Neutrophil (primary cell): ENCODE measurements at regions not wholly inside any gene's neighbourhood (a gene's known extent, or its start where the extent isn't known, plus 50 kb on each side); places are given as distances from the start of the nearest gene placed in this dataset.

ENCODE experiments used
- H3K27ac ChIP-seq: fragments of 200-600 bp; sonication (generic); 2 replicates; pipeline ENCODE4 v1.5.1; 2016; ENCODE audit warnings: mild to moderate bottlenecking, moderate library complexity
- H3K27me3 ChIP-seq: fragments of 200-600 bp; sonication (generic); 2 replicates; pipeline ENCODE4 v1.6.0; 2016; ENCODE audit warnings: mild to moderate bottlenecking
- H3K36me3 ChIP-seq: fragments of 200-600 bp; sonication (generic); 2 replicates; pipeline ENCODE4 v1.5.1; 2017
- H3K4me1 ChIP-seq, 2 experiments: fragments of 200-600 bp in 1 of 2; sonication (generic) in 1 of 2; 1 replicate in 1 of 2; 2 replicates in 1 of 2; pipeline versions ENCODE4 v1.5.1 to v1.6.1; 2013 to 2016; ENCODE audit warnings: low read depth in 1 of 2, low read length in 1 of 2, mild to moderate bottlenecking in 1 of 2, moderate library complexity in 1 of 2; ENCODE audit not compliant: control insufficient read depth in 1 of 2, insufficient read depth in 1 of 2
- H3K4me3 ChIP-seq, 2 experiments: fragments of 200-600 bp in 1 of 2; sonication (generic) in 1 of 2; 1 replicate in 1 of 2; 2 replicates in 1 of 2; pipeline ENCODE4 v1.5.1; 2013 to 2016; ENCODE audit warnings: low read depth in 1 of 2, low read length in 1 of 2, mild to moderate bottlenecking in 1 of 2, moderate library complexity in 1 of 2
- H3K9me3 ChIP-seq: fragments of 200-600 bp; sonication (generic); 2 replicates; pipeline ENCODE4 v1.5.1; 2016
- TF ChIP-seq, protein P1 (sequence below): fragments of 200-600 bp; sonication (generic); IDR thresholded peaks from 2 replicates; pipeline ENCODE4 v1.5.1; 2016; ENCODE audit warnings: antibody characterized with exemption

DNA sequence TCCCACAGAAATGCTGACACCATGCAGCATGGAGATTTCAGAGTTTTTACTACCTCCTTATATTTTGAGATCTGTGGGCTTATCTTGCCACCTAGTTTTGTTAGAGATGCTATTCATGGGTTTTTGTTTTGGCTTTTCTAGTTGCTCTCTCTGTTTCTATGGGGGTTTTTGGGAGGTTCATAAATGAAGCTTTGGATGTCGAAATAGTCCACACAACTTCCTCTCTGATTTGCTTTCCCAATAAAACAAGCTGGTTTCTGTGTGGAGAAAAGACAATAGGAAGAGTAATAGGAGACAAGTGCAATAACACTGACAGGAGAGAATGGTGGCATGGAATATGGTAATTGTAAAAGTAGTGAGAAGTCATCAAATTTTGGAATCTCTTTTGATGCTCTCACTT lies 106.8 kb upstream of the GPR149 start:
- H3K4me1 ChIP-seq: peaks cover 10 to 14% of the 10 kb centered on the region in 2 experiments

DNA sequence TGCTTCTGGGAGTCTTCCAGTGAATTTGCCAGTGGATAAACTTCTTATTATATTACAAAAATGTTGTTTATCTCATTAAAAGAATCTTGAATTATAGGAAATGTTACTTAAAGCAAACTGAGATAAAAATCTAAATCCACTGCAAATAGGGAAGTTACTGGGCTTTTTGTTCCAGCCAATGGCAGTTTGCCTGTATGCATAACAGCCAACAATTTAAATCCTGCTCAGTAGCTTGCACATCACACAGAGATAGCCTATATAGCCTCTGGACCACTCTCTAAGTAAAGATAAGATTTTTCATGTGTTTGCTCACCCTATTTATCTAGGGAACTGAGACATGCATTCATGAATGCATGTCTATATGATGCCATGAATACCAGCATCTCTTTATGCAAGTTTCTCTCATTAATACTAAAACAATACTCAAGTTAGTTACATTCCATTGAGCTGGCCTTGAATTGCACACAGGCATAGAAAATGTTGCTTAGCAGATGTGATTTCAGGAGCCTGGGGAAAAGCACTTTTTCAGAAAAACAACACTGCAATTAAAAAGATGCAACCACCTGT lies 92.1 kb upstream of the GPR149 start:
- TF ChIP-seq, protein P1, sequence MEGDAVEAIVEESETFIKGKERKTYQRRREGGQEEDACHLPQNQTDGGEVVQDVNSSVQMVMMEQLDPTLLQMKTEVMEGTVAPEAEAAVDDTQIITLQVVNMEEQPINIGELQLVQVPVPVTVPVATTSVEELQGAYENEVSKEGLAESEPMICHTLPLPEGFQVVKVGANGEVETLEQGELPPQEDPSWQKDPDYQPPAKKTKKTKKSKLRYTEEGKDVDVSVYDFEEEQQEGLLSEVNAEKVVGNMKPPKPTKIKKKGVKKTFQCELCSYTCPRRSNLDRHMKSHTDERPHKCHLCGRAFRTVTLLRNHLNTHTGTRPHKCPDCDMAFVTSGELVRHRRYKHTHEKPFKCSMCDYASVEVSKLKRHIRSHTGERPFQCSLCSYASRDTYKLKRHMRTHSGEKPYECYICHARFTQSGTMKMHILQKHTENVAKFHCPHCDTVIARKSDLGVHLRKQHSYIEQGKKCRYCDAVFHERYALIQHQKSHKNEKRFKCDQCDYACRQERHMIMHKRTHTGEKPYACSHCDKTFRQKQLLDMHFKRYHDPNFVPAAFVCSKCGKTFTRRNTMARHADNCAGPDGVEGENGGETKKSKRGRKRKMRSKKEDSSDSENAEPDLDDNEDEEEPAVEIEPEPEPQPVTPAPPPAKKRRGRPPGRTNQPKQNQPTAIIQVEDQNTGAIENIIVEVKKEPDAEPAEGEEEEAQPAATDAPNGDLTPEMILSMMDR: no peak
- H3K36me3 ChIP-seq: no peaks in the 10 kb centered on the region
- H3K9me3 ChIP-seq: no peaks in the 10 kb centered on the region
- H3K27ac ChIP-seq: no peak overlapping the region
- H3K4me3 ChIP-seq: no peak overlapping the region
- H3K4me1 ChIP-seq: no peaks in the 10 kb centered on the region
- H3K27me3 ChIP-seq: no peaks in the 10 kb centered on the region

More for the DNA sequence above, 106.8 kb upstream of the GPR149 start:
- no peaks in the 10 kb centered on the region for H3K36me3 ChIP-seq
- TF ChIP-seq, protein P1: no peak
- H3K9me3 ChIP-seq: no peaks in the 10 kb centered on the region
- H3K27ac ChIP-seq: no peak overlapping the region
- H3K4me3 ChIP-seq: no peak overlapping the region
- no peaks in the 10 kb centered on the region for H3K27me3 ChIP-seq

DNA sequence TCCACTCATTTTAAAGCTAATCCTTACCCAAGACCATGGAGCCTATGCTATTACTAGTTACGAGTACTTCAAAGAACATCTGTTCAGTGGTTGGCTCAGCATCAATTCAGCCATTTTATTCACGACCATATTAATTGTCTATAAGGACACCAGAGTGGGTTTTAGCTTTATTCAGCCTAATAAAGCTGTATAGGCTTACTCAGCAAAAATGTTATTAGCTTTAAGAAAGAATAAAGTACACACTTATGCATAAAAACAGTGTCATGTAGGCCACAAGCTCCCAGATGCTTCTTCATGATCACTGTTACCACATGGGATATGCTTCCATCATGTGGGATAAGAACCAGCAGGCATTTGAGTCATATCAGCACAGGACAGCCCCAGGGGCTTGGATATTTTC lies 87.4 kb upstream of the GPR149 start:
- H3K4me1 ChIP-seq: no peaks in the 10 kb centered on the region
- H3K4me3 ChIP-seq: no peak overlapping the region
- TF ChIP-seq, protein P1: no peak
- no peak overlapping the region for H3K27ac ChIP-seq
- H3K27me3 ChIP-seq: no peaks in the 10 kb centered on the region
- no peaks in the 10 kb centered on the region for H3K9me3 ChIP-seq
- H3K36me3 ChIP-seq: no peaks in the 10 kb centered on the region

DNA sequence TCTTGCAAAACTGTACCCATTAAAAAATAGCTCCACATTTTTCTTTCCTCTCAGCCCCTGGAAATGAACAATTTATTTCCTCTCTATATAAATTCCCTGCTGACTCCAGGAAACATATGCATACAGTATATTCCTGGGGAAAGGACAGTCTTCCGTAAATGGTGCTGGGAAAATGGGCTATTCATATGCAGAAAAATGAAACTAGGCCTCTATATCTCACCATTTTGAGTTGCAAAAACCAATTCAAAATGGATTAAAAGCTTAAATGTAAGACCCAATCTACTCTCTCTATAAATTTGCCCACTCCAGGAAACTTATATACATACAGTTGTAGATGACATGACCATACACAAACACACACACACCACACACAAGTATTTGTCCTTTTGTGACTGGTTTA lies 85.9 kb upstream of the GPR149 start:
- no peak overlapping the region for H3K4me3 ChIP-seq
- TF ChIP-seq, protein P1: no peak
- no peaks in the 10 kb centered on the region for H3K27me3 ChIP-seq
- no peaks in the 10 kb centered on the region for H3K4me1 ChIP-seq
- no peak overlapping the region for H3K27ac ChIP-seq
- no peaks in the 10 kb centered on the region for H3K36me3 ChIP-seq
- no peaks in the 10 kb centered on the region for H3K9me3 ChIP-seq

DNA sequence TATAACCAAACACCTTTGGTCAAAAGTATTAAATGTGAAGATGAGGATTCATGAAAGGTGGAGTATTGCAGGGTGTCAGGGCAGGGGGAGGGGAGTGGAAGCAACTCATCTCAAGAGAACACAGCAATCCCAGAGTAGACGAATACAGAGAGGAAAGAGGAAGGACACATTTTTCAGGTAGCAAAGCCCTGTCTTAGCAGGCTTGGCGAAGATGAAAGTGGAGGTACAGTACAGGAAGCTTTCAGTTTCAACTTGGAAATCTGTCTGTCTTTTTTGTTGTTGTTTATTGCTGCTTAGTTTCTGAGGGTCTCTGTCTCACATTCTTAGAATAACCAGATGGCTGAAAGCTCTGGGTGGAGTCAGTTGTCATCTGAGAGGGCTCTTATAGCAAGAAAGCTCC lies 80.8 kb upstream of the GPR149 start:
- TF ChIP-seq, protein P1: no peak
- no peak overlapping the region for H3K27ac ChIP-seq
- H3K9me3 ChIP-seq: no peaks in the 10 kb centered on the region
- no peaks in the 10 kb centered on the region for H3K36me3 ChIP-seq
- H3K4me1 ChIP-seq: no peaks in the 10 kb centered on the region
- no peak overlapping the region for H3K4me3 ChIP-seq
- H3K27me3 ChIP-seq: no peaks in the 10 kb centered on the region

DNA sequence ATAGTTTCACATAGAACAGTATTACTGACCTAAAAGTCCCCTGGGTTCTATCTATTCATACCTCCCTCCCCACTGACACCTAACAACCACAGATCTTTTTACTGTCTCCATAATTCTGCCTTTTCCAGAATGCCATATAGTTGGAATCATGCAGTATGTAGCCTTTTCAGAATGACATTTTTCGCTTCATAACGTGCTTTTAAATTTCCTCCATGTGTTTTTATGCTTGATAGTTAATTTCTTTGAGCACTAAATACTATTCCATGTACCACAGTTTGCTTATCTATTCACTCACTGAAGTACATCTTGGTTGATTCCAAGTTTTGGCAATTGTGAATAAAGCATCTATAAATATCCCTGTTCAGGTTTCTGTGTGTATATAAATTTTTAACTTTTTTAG lies 77.7 kb upstream of the GPR149 start:
- Histone ChIP-seq H3K9me3 (no peaks in the 10 kb centered on the region), H3K27me3 (no peaks in the 10 kb centered on the region), H3K27ac (no peak overlapping the region), H3K36me3 (no peaks in the 10 kb centered on the region), H3K4me3 (no peak overlapping the region), H3K4me1 (no peaks in the 10 kb centered on the region)
- TF ChIP-seq, protein P1: no peak
